HEK293T (cell line): ENCODE measurements at regions not wholly inside any gene's neighbourhood (a gene's known extent, or its start where the extent isn't known, plus 50 kb on each side); places are given as distances from the start of the nearest gene placed in this dataset.

Experiments
- CTCF ChIA-PET: fragments of 350-600 bp; formaldehyde crosslinking; extraction: SDS; loops from one replicate; lab custom pipeline; 2021; ENCODE audit warnings: antibody characterized with exemption, inconsistent platforms; lab: Yijun Ruan, JAX
- POLR2A ChIA-PET: fragments of 350-600 bp; formaldehyde crosslinking; extraction: SDS; loops from one replicate; lab custom pipeline; 2020; ENCODE audit warnings: antibody characterized with exemption, inconsistent platforms; lab: Yijun Ruan, JAX
- DNase-seq: peaks from one replicate; pipeline ENCODE4 v3.0.0; 2012; ENCODE audit warnings: mixed read lengths; ENCODE audit errors: extremely low spot score
- ARNT ChIP-seq: fragments of 450-650 bp; IDR thresholded peaks from 2 replicates; pipeline ENCODE4 v1.6.1; 2017; ENCODE audit warnings: mild to moderate bottlenecking
- BHLHE40 ChIP-seq: fragments of 450-650 bp; IDR thresholded peaks from 2 replicates; pipeline ENCODE4 v1.6.1; 2016; ENCODE audit warnings: mild to moderate bottlenecking, moderate library complexity, borderline replicate concordance
- CTBP1 ChIP-seq: fragments of 450-650 bp; IDR thresholded peaks from 2 replicates; pipeline ENCODE4 v1.6.1; 2016; ENCODE audit warnings: borderline replicate concordance
- ELF4 ChIP-seq: fragments of 450-650 bp; IDR thresholded peaks from 2 replicates; pipeline ENCODE4 v1.6.1; 2017; ENCODE audit warnings: antibody characterized with exemption
- FOXA1 ChIP-seq: fragments of 450-650 bp; IDR thresholded peaks from 2 replicates; pipeline ENCODE4 v1.6.1; 2016; ENCODE audit warnings: mild to moderate bottlenecking
- FOXK2 ChIP-seq: fragments of 450-650 bp; IDR thresholded peaks from 2 replicates; pipeline ENCODE4 v1.6.1; 2016; ENCODE audit warnings: mild to moderate bottlenecking
- FOXM1 ChIP-seq: fragments of 450-650 bp; IDR thresholded peaks from 2 replicates; pipeline ENCODE4 v1.6.1; 2017; ENCODE audit warnings: mild to moderate bottlenecking, borderline replicate concordance
- HDGF ChIP-seq: fragments of 450-650 bp; IDR thresholded peaks from 2 replicates; pipeline ENCODE4 v1.6.1; 2017; ENCODE audit warnings: antibody characterized with exemption, borderline replicate concordance
- L3MBTL2 ChIP-seq: fragments of 450-650 bp; conservative IDR thresholded peaks from 2 replicates; pipeline ENCODE4 v1.6.1; 2016; ENCODE audit warnings: mild to moderate bottlenecking
- LEF1 ChIP-seq: fragments of 450-650 bp; IDR thresholded peaks from 2 replicates; pipeline ENCODE4 v1.6.1; 2017; ENCODE audit warnings: mild to moderate bottlenecking, borderline replicate concordance
- NFRKB ChIP-seq: fragments of 450-650 bp; IDR thresholded peaks from 2 replicates; pipeline ENCODE4 v1.6.1; 2016; ENCODE audit warnings: mild to moderate bottlenecking, moderate library complexity
- PKNOX1 ChIP-seq: fragments of 450-650 bp; IDR thresholded peaks from 2 replicates; pipeline ENCODE4 v1.6.1; 2016
- SP1 ChIP-seq: fragments of 450-650 bp; IDR thresholded peaks from 2 replicates; pipeline ENCODE4 v1.6.1; 2017
- SUZ12 ChIP-seq: fragments of 450-650 bp; IDR thresholded peaks from 2 replicates; pipeline ENCODE4 v1.6.1; 2016; ENCODE audit warnings: mild to moderate bottlenecking
- TARDBP ChIP-seq: fragments of 450-650 bp; IDR thresholded peaks from 2 replicates; pipeline ENCODE4 v1.6.1; 2016
- ZNF384 ChIP-seq: fragments of 450-650 bp; IDR thresholded peaks from 2 replicates; pipeline ENCODE4 v1.6.1; 2016

GRCh38 chr15:29891096-29891457 is 68.8 kb upstream of the TJP1 start:
- no peak for DNase-seq
- CTCF ChIA-PET = no interaction called here
- TF ChIP-seq FOXK2 (no peak), NFRKB (no peak), SUZ12 (no peak), ELF4 (no peak), FOXA1 (no peak)
- POLR2A ChIA-PET = no interaction called here

- POLR2A ChIA-PET = no interaction called here
- DNase-seq = no peak
- CTCF ChIA-PET = no interaction called here
- TF ChIP-seq ELF4 (no peak), L3MBTL2 (no peak), ARNT (no peak), SUZ12 (no peak), SP1 (no peak)
These were observed 68.2 kb upstream of the TJP1 start for GRCh38 chr15:29890336-29891095.

GRCh38 chr15:29889542-29890329 is 67.5 kb upstream of the TJP1 start:
- ChIA-PET CTCF (interaction anchor here (2.0 kb wide), 1 partner anchor 35 kb away, joined by 7 read pairs; no protein-coding TSS in a partner anchor), POLR2A (no interaction called here)
- TF ChIP-seq SP1 (no peak), PKNOX1 (no peak), BHLHE40 (no peak), ARNT (no peak), SUZ12 (no peak), FOXM1 (no peak), HDGF (no peak), FOXA1 (no peak), TARDBP (no peak), NFRKB (no peak), ELF4 (no peak), CTBP1 (no peak), L3MBTL2 (no peak), ZNF384 (no peak)
- DNase-seq = no peak

GRCh38 chr15:29888646-29889045 is 66.4 kb upstream of the TJP1 start:
- CTCF ChIA-PET = interaction anchor here (2.0 kb wide), 1 partner anchor 36 kb away, joined by 7 read pairs; no protein-coding TSS in a partner anchor
- TF ChIP-seq L3MBTL2 (no peak), FOXA1 (no peak), PKNOX1 (no peak), SP1 (no peak), CTBP1 (no peak), FOXM1 (no peak), ARNT (no peak), ELF4 (no peak), SUZ12 (no peak), TARDBP (no peak), HDGF (no peak), NFRKB (no peak), FOXK2 (no peak), ZNF384 (no peak), BHLHE40 (no peak)
- POLR2A ChIA-PET = no interaction called here

GRCh38 chr15:29887721-29888120 is 65.5 kb upstream of the TJP1 start:
- ChIA-PET POLR2A (no interaction called here), CTCF (interaction anchor here (2.0 kb wide), 1 partner anchor 37 kb away, joined by 7 read pairs; no protein-coding TSS in a partner anchor)
- no peak for DNase-seq
- TF ChIP-seq FOXA1 (no peak), ARNT (no peak), LEF1 (no peak), L3MBTL2 (no peak), ELF4 (no peak), TARDBP (no peak), PKNOX1 (no peak)

More at GRCh38 chr15:29888646-29889045, 66.4 kb upstream of the TJP1 start:
- no peak for DNase-seq

- TF ChIP-seq ELF4 (no peak), FOXM1 (no peak), PKNOX1 (no peak), FOXK2 (no peak), SP1 (no peak), L3MBTL2 (no peak), FOXA1 (no peak), SUZ12 (no peak), ARNT (no peak), LEF1 (no peak), ZNF384 (no peak), CTBP1 (no peak), BHLHE40 (no peak), HDGF (no peak), NFRKB (no peak), TARDBP (no peak)
- ChIA-PET CTCF (no interaction called here), POLR2A (no interaction called here)
- no peak for DNase-seq
These were observed 62.9 kb upstream of the TJP1 start for GRCh38 chr15:29885183-29885582.
